ENCODE measurements at regions not wholly inside any gene's neighbourhood (a gene's known extent, or its start where the extent isn't known, plus 50 kb on each side); places are given as distances from the start of the nearest gene placed in this dataset.

- no TSS peak for BruUV-seq (replicated peaks)
- TF ChIP-seq POLR2A (IDR thresholded peaks at IDR 0.05; ENCODE audit: low read depth, low read length) (no peak), MAX (IDR thresholded peaks at IDR 0.05; ENCODE audit: insufficient read depth, insufficient read length) (no peak), GATA2 (IDR thresholded peaks at IDR 0.05; ENCODE audit: insufficient read depth, insufficient read length, low read depth, low read length) (no peak), MYC (IDR thresholded peaks at IDR 0.05; ENCODE audit: low read depth, low read length) (no peak), FOS (IDR thresholded peaks at IDR 0.05; ENCODE audit: borderline replicate concordance, insufficient read depth, low read length) (no peak), CTCF (IDR thresholded peaks at IDR 0.05; ENCODE audit: extremely low read depth in 1 of 2, insufficient read depth in 1 of 2, low read depth in 1 of 2, low read length in 2 of 2) (no peak), JUN (IDR thresholded peaks at IDR 0.05; ENCODE audit: borderline replicate concordance, insufficient read depth, insufficient read length, low read depth) (no peak), POLR2AphosphoS5 (IDR thresholded peaks at IDR 0.05; ENCODE audit: insufficient read depth, low read depth, low read length) (no peak), EZH2 (IDR thresholded peaks at IDR 0.05; ENCODE audit: borderline replicate concordance, low read depth, low read length, severe bottlenecking) (no peak)
- no peaks in the 10 kb centered on the region for H3K9me1 ChIP-seq (replicated peaks; ENCODE audit: control insufficient read depth, extremely low read depth, insufficient read depth, low read length)
- H4K20me1 ChIP-seq (replicated peaks; ENCODE audit: control insufficient read depth, extremely low read depth, insufficient read depth, low read length): no peaks in the 10 kb centered on the region
- FAIRE-seq (no peak), DNase-seq (ENCODE audit: low read depth, low spot score) (no peak)
- H3K4me1 ChIP-seq (ENCODE audit: control insufficient read depth, extremely low read depth, insufficient read depth, low read length): no peaks in the 10 kb centered on the region
- H3K27me3 ChIP-seq (ENCODE audit: control insufficient read depth in 2 of 2, insufficient read depth in 2 of 2, low read length in 2 of 2): no peaks in the 10 kb centered on the region
- H2AFZ ChIP-seq (ENCODE audit: low read depth, low read length): no peak overlapping the region
- dilution Hi-C loops (cut with MboI; ENCODE audit: extremely low pct_ligation_motif_present, low sequenced_read_pairs): no loop called here
- H3K27ac ChIP-seq (ENCODE audit: insufficient read depth, low read depth, low read length): no peak overlapping the region
- no peaks in the 10 kb centered on the region for H3K36me3 ChIP-seq (ENCODE audit: control insufficient read depth in 2 of 2, extremely low read depth in 1 of 2, insufficient read depth in 2 of 2, low read length in 2 of 2)
- POLR2A ChIA-PET: no interaction called here
- no peaks in the 10 kb centered on the region for H3K79me2 ChIP-seq (ENCODE audit: control insufficient read depth, insufficient read depth, low read length)
- intact Hi-C loops (cut with micrococcal nuclease): loop anchor here (5.0 kb wide), 1 partner anchor 1487 kb away; no protein-coding TSS in a partner anchor
- CTCF ChIA-PET: interaction anchor here (0.8 to 1.8 kb wide), 5 partner anchors 9 to 246 kb away, joined by 3 to 6 read pairs (median 4); no protein-coding TSS in a partner anchor
- H3K4me3 ChIP-seq (replicated peaks in 1 of 3; ENCODE audit: insufficient read depth in 1 of 3, low read depth in 1 of 3, low read length in 3 of 3): no peak overlapping the region
- H3K9me3 ChIP-seq (replicated peaks; ENCODE audit: control insufficient read depth, insufficient read depth, low read length): no peaks in the 10 kb centered on the region
- H3K4me2 ChIP-seq (ENCODE audit: insufficient read depth, low read length): no peak overlapping the region
- no peak overlapping the region for H3K9ac ChIP-seq (replicated peaks; ENCODE audit: extremely low read depth, insufficient read depth, low read length)
Observed at GRCh38 chr1:221154932-221155331, 275.7 kb downstream of the HLX start.
